GM19438 (cell line): ENCODE measurements at regions not wholly inside any gene's neighbourhood (a gene's known extent, or its start where the extent isn't known, plus 50 kb on each side); places are given as distances from the start of the nearest gene placed in this dataset.
"Not testable (repeated sequence)": the region's sequence is repeated elsewhere in the genome, so short reads cannot be mapped to it uniquely, and the experiment has no call there.

Experiments
- ATAC-seq: cut with Tn5 transposase; IDR thresholded peaks from one replicate; pipeline ENCODE4 v1.9.1; 2021; ENCODE audit warnings: low read depth; ENCODE audit not compliant: unreplicated experiment

GRCh38 chr1:120282744-120283464 is 106.6 kb upstream of the SEC22B start:
- not testable (repeated sequence) for ATAC-seq

DNA sequence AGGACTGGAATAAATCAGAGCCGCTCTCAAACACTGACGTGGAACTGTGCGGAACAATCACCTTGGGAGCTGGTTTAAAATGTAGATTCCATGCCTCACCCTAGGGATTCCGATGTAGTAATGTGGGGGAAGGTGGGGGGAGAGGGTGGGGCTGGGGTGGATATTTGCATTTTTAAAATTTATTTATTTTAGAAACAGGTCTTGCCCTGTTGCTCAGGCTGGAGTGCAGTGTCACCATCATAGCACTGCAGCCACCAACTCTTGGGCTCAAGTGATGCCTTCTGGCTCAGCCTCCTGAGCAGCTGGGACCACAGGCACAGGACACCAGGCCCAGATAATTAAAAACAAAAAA is 101.9 kb upstream of the SEC22B start:
- ATAC-seq: not testable (repeated sequence)

GRCh38 chr1:120277428-120278258 is 101.3 kb upstream of the SEC22B start:
- not testable (repeated sequence) for ATAC-seq

DNA sequence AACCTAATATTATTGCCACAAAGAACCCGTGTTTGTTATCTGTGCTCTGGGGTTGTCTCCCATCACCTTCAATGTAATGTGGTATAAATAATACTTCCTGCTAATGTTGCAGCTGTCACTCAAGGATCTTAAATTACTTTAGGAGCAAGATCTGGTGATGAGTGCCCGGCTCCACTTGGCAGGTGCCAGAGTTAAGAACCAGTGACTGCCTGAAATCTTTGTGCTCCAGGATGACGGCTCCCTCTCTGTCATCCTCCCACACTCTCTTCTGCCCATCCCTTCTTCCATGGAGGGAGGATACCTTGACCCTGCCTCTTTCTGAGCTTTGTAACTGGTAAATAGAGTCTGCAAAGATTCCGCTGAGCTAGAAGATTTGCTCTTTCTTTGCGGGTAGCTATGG is 100.4 kb upstream of the SEC22B start:
- ATAC-seq: not testable (repeated sequence)

DNA sequence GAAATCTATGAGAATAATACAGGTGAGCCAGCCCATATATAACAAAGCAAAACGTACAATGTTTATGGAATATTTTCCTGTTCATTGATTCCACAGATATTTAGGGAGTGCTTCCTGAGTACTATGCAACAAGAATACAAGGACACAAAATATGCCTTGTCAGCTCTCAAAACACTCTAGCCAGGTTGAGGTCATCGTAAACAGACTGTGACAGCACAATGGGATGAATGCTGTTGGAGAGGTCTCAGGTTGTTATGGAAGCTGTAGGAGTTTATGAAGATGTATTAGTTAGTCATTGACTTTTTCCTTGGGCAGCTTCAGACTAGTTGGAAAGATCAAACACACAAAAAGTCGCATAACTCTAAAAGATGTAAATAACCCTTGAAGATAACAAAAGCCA is 98.1 kb upstream of the SEC22B start:
- not testable (repeated sequence) for ATAC-seq

DNA sequence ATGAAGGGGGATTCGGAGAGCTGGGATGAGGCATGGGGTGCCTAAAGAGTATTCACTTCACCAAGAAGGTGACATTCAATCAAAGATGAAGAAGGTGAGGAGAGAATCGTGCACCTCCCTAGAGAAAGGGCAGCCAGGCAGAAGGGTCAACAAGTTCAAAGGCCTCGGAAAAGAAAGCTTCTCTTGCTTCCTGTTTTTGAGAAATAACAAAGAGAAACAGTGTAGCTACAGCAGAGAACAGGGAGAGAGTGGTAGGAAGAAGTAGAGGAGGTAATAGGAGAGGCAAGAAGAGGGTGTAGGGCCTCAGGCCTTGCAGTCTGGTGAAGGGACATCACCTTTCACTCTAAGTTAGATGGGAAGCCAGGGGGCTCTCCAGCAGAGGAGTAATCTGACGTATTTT is 97.0 kb upstream of the SEC22B start:
- ATAC-seq: not testable (repeated sequence)

DNA sequence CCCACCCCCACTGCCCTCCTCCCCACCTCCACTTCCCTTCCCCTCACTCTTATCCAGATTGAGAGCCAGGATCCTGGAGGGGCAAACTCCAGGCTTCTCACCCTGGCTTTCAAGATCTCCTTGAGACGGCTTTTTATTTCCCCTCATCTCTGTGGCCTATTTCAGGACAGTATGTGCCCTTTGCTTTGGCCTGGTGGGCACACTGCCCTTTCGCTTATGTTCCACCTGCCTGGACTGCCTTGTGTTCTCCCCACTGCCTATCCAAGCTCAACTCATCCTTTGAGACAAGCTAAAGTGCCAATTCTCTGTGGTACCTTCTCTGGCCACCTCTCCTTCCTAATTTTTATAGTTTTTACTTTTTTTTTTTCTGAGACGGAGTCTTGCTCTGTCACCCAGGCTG is 95.9 kb upstream of the SEC22B start:
- ATAC-seq: not testable (repeated sequence)

DNA sequence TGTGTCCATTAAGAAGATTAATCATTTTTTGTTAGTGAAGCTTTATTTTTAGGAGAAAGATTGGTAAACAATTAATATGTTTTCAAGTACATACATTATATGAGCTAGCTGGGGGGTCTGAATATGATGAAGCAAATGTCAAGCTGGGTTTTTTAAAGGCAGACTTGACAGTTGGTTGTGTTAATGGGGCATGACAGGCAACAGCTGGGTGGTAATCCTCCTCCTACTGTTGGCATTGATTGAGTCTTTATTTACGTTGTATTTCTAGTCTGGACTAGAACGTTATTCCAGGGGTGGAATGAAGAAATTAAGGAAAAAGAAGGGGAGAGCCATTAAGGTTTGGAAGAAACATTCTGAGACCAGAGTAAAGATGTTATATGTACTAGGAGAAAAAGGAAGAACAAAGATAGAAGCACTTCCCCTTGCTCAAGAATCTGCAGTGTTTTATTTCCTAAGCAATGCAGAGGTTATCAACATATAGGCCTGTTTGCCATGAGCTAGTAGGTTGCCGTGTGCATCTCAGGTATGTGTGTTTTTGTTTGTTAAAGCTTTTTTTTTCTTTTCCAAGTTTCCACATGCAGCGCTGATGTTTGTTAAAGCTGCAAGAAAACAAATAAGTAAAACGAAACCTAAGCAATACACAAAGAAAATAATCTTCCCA is 95.4 kb upstream of the SEC22B start:
- ATAC-seq: not testable (repeated sequence)

DNA sequence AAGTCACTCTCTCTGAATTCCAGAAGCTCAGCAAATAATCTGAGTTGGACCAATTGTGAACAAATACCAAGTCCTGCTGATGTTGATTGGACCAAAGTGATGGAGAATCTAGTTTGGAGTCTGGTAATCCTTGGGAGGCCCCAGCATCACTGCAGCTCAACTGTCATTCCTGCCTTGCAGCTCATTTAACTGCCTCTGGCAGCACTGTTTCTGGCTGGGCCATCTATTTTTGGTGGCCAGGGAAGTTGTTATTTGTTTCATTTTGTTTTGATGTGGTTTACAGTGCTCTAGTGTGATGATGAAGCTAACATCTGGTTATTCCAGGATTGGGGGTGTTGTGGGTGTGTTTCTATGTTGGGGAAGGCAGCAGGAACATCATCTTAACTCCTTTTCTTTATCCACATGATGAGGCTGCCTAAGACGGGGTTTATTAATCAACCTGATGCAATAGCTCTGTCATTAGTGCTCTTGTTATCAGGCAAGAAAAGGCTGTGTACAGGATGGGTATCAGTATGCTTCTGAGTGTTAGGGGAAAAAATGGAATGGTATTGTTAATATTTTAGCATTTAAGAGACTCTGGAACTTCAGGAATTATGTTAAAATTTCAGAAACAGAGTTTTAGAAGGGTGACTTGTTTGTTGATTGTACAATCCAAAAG is 91.7 kb upstream of the SEC22B start:
- not testable (repeated sequence) for ATAC-seq

DNA sequence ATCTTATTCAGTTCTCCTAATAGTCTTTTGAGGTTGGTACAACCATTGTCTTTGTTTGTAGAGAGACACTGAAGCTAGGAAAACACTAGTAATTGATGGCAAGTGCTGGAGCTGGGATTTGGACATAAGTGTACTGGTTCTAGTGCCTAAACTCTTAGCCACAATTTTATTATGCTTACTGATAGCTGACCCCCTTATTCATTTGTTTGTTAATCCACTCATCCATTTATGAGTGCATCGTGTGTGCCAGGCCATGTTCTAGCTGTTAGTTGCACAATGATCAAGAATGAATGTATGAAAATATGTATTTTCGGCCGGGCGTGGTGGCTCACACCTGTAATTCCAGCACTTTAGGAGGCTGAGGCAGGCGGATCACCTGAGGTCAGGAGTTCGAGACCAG is 88.2 kb upstream of the SEC22B start:
- not testable (repeated sequence) for ATAC-seq

- ATAC-seq: not testable (repeated sequence)
Measured at GRCh38 chr1:120262791-120263751, 86.8 kb upstream of the SEC22B start.

GRCh38 chr1:120257778-120258105 is 81.4 kb upstream of the SEC22B start:
- ATAC-seq: not testable (repeated sequence)

GRCh38 chr1:120257064-120257777 is 80.9 kb upstream of the SEC22B start:
- not testable (repeated sequence) for ATAC-seq

- not testable (repeated sequence) for ATAC-seq
Measured at GRCh38 chr1:120250756-120251155, 74.4 kb upstream of the SEC22B start.

GRCh38 chr1:120248726-120249427 is 72.6 kb upstream of the SEC22B start:
- ATAC-seq: not testable (repeated sequence)

- ATAC-seq: not testable (repeated sequence)
Measured at GRCh38 chr1:120248203-120248602, 71.9 kb upstream of the SEC22B start.

GRCh38 chr1:120243867-120244266 is 67.5 kb upstream of the SEC22B start:
- not testable (repeated sequence) for ATAC-seq

DNA sequence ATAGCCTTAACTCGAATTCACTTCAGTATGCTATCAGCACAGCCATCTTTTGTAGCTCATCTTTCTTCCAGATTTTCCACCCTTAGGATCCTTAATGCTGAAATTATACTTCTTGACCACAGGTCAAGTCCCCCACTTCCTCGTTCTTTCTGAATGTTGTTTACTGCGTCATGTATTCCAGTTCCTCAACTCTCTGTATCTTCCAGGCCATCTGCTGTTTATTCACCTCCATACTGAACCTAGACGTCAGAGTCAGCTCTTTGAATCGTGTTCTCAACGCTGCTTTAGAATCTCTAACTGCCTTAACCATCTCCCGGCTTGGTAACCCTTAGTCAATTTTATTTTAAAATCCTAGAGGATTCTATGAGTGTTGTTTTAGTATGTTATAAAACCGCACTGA is 66.3 kb upstream of the SEC22B start:
- not testable (repeated sequence) for ATAC-seq
